SK-N-SH (cell line): ENCODE measurements at regions not wholly inside any gene's neighbourhood (a gene's known extent, or its start where the extent isn't known, plus 50 kb on each side); places are given as distances from the start of the nearest gene placed in this dataset.
"Not testable (repeated sequence)": the region's sequence is repeated elsewhere in the genome, so short reads cannot be mapped to it uniquely, and the experiment has no call there.

Source experiments
- FOXJ3 ChIP-seq: sonication (generic); formaldehyde crosslinking; IDR thresholded peaks from 2 replicates; pipeline ENCODE4 v1.5.1; 2020; ENCODE audit warnings: mild to moderate bottlenecking, missing genetic modification reagents
- MXI1 ChIP-seq: IDR thresholded peaks from 2 replicates; pipeline ENCODE4 v1.6.1; 2012; ENCODE audit warnings: mild to moderate bottlenecking, low read depth, low read length, improper control_type of control experiment
- POLR2AphosphoS5 ChIP-seq: IDR thresholded peaks from 2 replicates; pipeline ENCODE4 v1.6.1; 2012; ENCODE audit warnings: low read depth, low read length
- RAD21 ChIP-seq: IDR thresholded peaks from 2 replicates; pipeline ENCODE4 v1.6.1; 2012; ENCODE audit warnings: mild to moderate bottlenecking, low read length
- RXRA ChIP-seq: IDR thresholded peaks from 2 replicates; pipeline ENCODE4 v1.4.0; 2012; ENCODE audit warnings: low read depth, mild to moderate bottlenecking, borderline replicate concordance
- SIN3A ChIP-seq: IDR thresholded peaks from 2 replicates; pipeline ENCODE4 v1.6.1; 2012; ENCODE audit warnings: low read depth, mild to moderate bottlenecking, low read length, moderate library complexity, borderline replicate concordance
- SMC3 ChIP-seq: IDR thresholded peaks from 2 replicates; pipeline ENCODE4 v1.6.1; 2012; ENCODE audit warnings: low read depth, low read length, improper control_type of control experiment
- TAF1 ChIP-seq: IDR thresholded peaks from 2 replicates; pipeline ENCODE4 v1.6.1; 2012; ENCODE audit warnings: low read depth, mild to moderate bottlenecking, low read length, moderate library complexity, borderline replicate concordance
- TF ChIP-seq, protein P1 (sequence below): fragments of 200-600 bp; sonication (generic); IDR thresholded peaks from 2 replicates; pipeline ENCODE4 v1.6.1; 2017; ENCODE audit warnings: antibody characterized with exemption, mild to moderate bottlenecking, moderate library complexity
- TF ChIP-seq, protein P2 (sequence below): IDR thresholded peaks from 2 replicates; pipeline ENCODE4 v1.4.0; 2012; ENCODE audit warnings: low read depth
- TF ChIP-seq, protein P3 (sequence below): IDR thresholded peaks from 2 replicates; pipeline ENCODE4 v1.4.0; 2012; ENCODE audit warnings: low read depth, borderline replicate concordance
- TF ChIP-seq, protein P4 (sequence below): IDR thresholded peaks from 2 replicates; pipeline ENCODE4; 2012
- TF ChIP-seq, protein P5 (sequence below): IDR thresholded peaks from 2 replicates; pipeline ENCODE4 v1.4.0; 2012; ENCODE audit warnings: low read depth, borderline replicate concordance

DNA sequence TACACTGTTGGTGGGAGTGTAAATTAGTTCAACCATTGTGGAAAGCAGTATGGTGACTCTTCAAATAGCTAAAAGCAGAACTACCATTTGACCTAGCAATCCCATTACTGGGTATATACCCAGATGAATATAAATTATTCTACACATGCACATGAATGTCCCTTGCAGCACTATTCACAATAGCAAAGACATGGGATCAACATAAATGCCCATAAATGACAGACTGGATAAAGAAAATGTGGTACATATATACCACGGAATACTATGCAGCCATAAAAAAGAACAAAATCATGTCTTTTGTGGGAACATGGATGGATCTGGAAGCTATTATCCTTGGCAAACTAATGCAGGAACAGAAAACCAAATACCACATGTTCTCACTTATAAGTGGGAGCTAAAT is 282.8 kb upstream of the TGFBR2 start:
- TF ChIP-seq, protein P1, sequence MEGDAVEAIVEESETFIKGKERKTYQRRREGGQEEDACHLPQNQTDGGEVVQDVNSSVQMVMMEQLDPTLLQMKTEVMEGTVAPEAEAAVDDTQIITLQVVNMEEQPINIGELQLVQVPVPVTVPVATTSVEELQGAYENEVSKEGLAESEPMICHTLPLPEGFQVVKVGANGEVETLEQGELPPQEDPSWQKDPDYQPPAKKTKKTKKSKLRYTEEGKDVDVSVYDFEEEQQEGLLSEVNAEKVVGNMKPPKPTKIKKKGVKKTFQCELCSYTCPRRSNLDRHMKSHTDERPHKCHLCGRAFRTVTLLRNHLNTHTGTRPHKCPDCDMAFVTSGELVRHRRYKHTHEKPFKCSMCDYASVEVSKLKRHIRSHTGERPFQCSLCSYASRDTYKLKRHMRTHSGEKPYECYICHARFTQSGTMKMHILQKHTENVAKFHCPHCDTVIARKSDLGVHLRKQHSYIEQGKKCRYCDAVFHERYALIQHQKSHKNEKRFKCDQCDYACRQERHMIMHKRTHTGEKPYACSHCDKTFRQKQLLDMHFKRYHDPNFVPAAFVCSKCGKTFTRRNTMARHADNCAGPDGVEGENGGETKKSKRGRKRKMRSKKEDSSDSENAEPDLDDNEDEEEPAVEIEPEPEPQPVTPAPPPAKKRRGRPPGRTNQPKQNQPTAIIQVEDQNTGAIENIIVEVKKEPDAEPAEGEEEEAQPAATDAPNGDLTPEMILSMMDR, result not testable (repeated sequence)
- not testable (repeated sequence) for TF ChIP-seq RAD21; SMC3; TAF1; SIN3A; FOXJ3 (CRISPR knock-in tag); RXRA; MXI1; POLR2AphosphoS5
- TF ChIP-seq, protein P2, sequence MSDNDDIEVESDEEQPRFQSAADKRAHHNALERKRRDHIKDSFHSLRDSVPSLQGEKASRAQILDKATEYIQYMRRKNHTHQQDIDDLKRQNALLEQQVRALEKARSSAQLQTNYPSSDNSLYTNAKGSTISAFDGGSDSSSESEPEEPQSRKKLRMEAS, result not testable (repeated sequence)
- TF ChIP-seq, protein P3, sequence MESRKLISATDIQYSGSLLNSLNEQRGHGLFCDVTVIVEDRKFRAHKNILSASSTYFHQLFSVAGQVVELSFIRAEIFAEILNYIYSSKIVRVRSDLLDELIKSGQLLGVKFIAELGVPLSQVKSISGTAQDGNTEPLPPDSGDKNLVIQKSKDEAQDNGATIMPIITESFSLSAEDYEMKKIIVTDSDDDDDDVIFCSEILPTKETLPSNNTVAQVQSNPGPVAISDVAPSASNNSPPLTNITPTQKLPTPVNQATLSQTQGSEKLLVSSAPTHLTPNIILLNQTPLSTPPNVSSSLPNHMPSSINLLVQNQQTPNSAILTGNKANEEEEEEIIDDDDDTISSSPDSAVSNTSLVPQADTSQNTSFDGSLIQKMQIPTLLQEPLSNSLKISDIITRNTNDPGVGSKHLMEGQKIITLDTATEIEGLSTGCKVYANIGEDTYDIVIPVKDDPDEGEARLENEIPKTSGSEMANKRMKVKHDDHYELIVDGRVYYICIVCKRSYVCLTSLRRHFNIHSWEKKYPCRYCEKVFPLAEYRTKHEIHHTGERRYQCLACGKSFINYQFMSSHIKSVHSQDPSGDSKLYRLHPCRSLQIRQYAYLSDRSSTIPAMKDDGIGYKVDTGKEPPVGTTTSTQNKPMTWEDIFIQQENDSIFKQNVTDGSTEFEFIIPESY, result not testable (repeated sequence)
- TF ChIP-seq, protein P4, sequence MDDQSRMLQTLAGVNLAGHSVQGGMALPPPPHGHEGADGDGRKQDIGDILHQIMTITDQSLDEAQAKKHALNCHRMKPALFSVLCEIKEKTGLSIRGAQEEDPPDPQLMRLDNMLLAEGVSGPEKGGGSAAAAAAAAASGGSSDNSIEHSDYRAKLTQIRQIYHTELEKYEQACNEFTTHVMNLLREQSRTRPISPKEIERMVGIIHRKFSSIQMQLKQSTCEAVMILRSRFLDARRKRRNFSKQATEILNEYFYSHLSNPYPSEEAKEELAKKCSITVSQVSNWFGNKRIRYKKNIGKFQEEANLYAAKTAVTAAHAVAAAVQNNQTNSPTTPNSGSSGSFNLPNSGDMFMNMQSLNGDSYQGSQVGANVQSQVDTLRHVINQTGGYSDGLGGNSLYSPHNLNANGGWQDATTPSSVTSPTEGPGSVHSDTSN, result not testable (repeated sequence)
- TF ChIP-seq, protein P5, sequence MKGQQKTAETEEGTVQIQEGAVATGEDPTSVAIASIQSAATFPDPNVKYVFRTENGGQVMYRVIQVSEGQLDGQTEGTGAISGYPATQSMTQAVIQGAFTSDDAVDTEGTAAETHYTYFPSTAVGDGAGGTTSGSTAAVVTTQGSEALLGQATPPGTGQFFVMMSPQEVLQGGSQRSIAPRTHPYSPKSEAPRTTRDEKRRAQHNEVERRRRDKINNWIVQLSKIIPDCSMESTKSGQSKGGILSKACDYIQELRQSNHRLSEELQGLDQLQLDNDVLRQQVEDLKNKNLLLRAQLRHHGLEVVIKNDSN, result not testable (repeated sequence)
